Activated T-cell treated with anti-CD3 and anti-CD28 coated beads, Interleukin-2, amount 50 U/mL, for 72 hours (primary cell): ENCODE measurements at regions not wholly inside any gene's neighbourhood (a gene's known extent, or its start where the extent isn't known, plus 50 kb on each side); places are given as distances from the start of the nearest gene placed in this dataset.
"Not testable (repeated sequence)": the region's sequence is repeated elsewhere in the genome, so short reads cannot be mapped to it uniquely, and the experiment has no call there.

Experiments used
- ATAC-seq, 2 donors: fragments of 150-1000 bp; cut with Tn5 transposase; replicated peaks in 1 of 2; 2 replicates each; pipeline ENCODE4 v1.10.0; 2021; ENCODE audit warnings: moderate library complexity in 2 of 2, mild to moderate bottlenecking in 1 of 2
- DNase-seq, 2 donors: peaks; one replicate each; pipeline ENCODE4 v3.0.0; 2021 to 2022; ENCODE audit warnings: mixed read lengths in 1 of 2
- H3K27ac Mint-ChIP-seq: one replicate; pipeline ENCODE4 v1.8.0; 2022; ENCODE audit warnings: mild to moderate bottlenecking, moderate library complexity, mixed read lengths
- H3K27me3 Mint-ChIP-seq: one replicate; pipeline ENCODE4 v1.8.0; 2022; ENCODE audit warnings: low read depth, mixed read lengths
- H3K36me3 Mint-ChIP-seq, 2 donors: one replicate each; pipeline ENCODE4 v1.8.0; 2022; ENCODE audit warnings: mixed read lengths in 2 of 2, mild to moderate bottlenecking in 1 of 2; ENCODE audit not compliant: insufficient read depth in 2 of 2
- H3K4me1 Mint-ChIP-seq: one replicate; pipeline ENCODE4 v1.8.0; 2022; ENCODE audit warnings: low read depth, mixed read lengths
- H3K4me3 Mint-ChIP-seq, 2 donors: one replicate each; pipeline ENCODE4 v1.8.0; 2022; ENCODE audit warnings: mild to moderate bottlenecking in 2 of 2, mixed read lengths in 2 of 2, moderate library complexity in 2 of 2
- H3K9me3 Mint-ChIP-seq, 2 donors: one replicate each; pipeline ENCODE4 v1.8.0; 2022; ENCODE audit warnings: mixed read lengths in 2 of 2

DNA sequence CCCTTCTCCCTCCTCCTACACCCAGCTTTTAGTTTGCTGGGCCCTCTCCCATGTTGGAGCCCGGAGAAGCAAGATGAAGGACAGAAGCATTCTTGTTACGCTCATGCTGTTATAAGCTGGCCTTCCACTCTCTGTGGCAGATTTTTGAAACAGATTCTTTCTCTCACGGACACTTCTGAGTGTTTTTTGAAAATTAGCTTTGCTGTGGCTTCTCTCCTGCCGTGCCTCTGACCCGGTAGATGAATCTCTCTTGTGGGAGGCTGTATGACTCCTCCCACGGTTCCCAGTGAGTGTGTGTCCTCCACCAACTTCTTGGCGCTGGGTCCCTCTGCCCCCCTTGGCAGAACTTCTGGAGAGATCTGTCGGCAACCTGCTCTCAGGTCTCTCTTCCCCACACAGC, 269.3 kb upstream of the MYT1L start:
- Mint-ChIP-seq H3K4me3 (no peak overlapping the region), H3K27me3 (no peaks in the 10 kb centered on the region), H3K9me3 (peaks cover 0 to 1% of the 10 kb centered on the region in 2 donors), H3K27ac (no peak overlapping the region), H3K4me1 (no peaks in the 10 kb centered on the region), H3K36me3 (no peaks in the 10 kb centered on the region)
- DNase-seq (no peak), ATAC-seq (no peak)

GRCh38 chr2:2599441-2599840, 268.4 kb upstream of the MYT1L start:
- DNase-seq (no peak), ATAC-seq (no peak)
- H3K9me3 Mint-ChIP-seq: peaks cover 0 to 1% of the 10 kb centered on the region in 2 donors
- no peaks in the 10 kb centered on the region for H3K27me3 Mint-ChIP-seq
- H3K27ac Mint-ChIP-seq: no peak overlapping the region
- H3K4me3 Mint-ChIP-seq: no peak overlapping the region
- no peaks in the 10 kb centered on the region for H3K36me3 Mint-ChIP-seq
- no peaks in the 10 kb centered on the region for H3K4me1 Mint-ChIP-seq

DNA sequence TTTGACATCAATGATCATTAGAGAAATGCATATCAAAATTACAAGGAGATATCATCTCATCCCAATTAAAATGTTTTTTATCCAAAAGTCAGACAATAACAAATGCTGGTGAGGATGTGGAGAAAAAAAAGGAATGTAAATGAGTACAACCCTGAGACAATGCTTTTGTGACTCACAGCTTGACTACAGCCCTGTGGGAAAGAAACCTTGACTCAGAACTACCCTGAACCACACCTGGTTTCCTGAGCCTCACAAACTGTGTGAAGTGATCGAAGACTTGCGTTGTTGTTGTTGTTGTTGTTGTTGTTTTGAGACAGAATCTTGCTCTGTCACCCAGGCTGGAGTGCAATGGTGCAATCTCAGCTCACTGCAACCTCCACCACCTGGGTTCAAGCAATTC, 266.6 kb upstream of the MYT1L start:
- H3K9me3 Mint-ChIP-seq: peaks cover 2 to 4% of the 10 kb centered on the region in 2 donors
- H3K27me3 Mint-ChIP-seq: peaks cover 4% of the 10 kb centered on the region
- no peak overlapping the region for H3K27ac Mint-ChIP-seq
- peak; percentile 77 to 90 for ATAC-seq
- H3K4me1 Mint-ChIP-seq: no peaks in the 10 kb centered on the region
- no peak overlapping the region for H3K4me3 Mint-ChIP-seq
- DNase-seq: no peak
- H3K36me3 Mint-ChIP-seq: no peaks in the 10 kb centered on the region

- no peaks in the 10 kb centered on the region for H3K36me3 Mint-ChIP-seq
- H3K9me3 Mint-ChIP-seq: peaks cover 4 to 6% of the 10 kb centered on the region in 2 donors
- ATAC-seq: no peak
- H3K4me3 Mint-ChIP-seq: no peak overlapping the region
- H3K4me1 Mint-ChIP-seq: no peaks in the 10 kb centered on the region
- H3K27ac Mint-ChIP-seq: no peak overlapping the region
- no peak for DNase-seq
- H3K27me3 Mint-ChIP-seq: peaks cover 10% of the 10 kb centered on the region
Observed at GRCh38 chr2:2591542-2591940, 260.5 kb upstream of the MYT1L start.

DNA sequence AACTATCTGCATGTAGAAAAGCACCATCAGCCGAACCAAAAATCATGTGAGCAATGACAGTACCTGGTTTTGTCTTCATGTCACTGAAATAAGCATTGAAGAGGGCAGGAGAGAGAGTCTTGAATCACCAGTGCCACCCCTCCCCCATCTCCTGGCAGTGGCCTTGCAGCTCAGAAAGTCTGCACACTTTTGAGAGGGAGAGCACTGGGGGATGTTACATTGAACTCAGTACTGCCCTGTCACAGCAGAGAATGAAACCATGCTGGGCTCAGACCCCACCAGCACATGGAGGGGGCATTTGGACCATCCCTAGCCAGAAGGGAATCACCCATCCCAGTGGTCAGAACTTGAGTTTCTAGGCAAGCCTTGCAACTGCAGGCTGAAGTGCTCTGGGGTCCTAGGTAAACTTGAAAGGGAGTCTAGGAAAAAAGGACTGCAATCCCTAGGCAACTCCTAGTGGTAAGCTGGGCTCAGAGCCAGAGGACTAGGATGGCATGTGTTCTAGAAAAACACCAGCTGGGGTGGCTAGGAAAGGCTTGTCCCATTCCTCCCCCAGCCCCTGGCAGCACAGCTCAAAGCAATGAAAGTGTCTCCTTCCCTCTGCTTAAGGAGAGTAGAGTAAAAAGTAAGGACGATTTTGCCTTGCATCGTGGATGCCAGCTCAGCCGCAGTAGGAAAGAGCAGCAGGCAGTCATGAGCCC, 259.9 kb upstream of the MYT1L start:
- Mint-ChIP-seq H3K36me3 (no peaks in the 10 kb centered on the region), H3K27ac (no peak overlapping the region), H3K27me3 (peaks cover 10% of the 10 kb centered on the region), H3K4me1 (no peaks in the 10 kb centered on the region), H3K4me3 (no peak overlapping the region), H3K9me3 (peaks cover 4 to 6% of the 10 kb centered on the region in 2 donors)
- DNase-seq (no peak), ATAC-seq (no peak)

DNA sequence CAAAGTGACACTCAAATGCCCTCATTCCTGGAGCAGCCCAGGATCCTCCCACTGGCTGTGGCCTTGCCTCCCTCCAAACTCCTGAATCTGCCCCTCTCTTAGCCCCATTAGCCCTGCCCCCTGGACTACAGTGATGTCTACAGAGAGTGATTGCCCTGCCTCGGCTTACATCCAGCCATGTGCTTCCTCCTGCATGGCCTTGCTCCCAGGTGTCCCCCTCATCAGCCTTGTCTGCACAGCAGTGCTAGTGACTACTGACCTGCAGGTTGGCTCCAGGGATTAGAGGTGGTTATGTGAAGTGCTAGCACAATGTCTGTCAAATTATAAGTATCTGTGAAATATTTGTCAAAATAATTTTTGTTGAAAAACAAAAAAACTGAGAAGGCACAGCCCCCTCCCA, 259.1 kb upstream of the MYT1L start:
- H3K27me3 Mint-ChIP-seq: peaks cover 10% of the 10 kb centered on the region
- ATAC-seq: no peak

DNA sequence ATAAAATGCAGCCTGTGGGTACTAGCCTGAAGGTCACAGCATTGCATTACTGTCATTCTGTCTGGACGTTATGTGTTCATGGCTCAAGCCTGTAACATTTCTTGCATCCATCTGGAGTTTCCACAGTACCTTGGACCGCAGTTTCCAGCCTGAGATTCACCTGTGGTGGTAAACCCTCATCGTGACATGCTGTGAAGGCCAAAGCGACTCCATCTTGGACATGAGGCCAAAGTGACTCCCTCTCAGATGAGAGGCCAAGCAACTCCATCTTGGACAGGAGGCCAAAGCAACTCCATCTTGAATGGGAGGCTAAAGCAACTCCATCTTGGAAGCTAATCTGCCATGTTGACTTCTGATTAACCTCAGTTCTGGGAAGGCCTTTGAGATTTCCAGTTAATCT, 257.7 kb upstream of the MYT1L start:
- peaks cover 2 to 4% of the 10 kb centered on the region in 2 donors for H3K9me3 Mint-ChIP-seq
- H3K36me3 Mint-ChIP-seq: no peaks in the 10 kb centered on the region
- ATAC-seq (no peak), DNase-seq (no peak)
- no peak overlapping the region for H3K27ac Mint-ChIP-seq
- peaks cover 10% of the 10 kb centered on the region for H3K27me3 Mint-ChIP-seq
- H3K4me3 Mint-ChIP-seq: no peak overlapping the region
- H3K4me1 Mint-ChIP-seq: no peaks in the 10 kb centered on the region

More for the DNA sequence above, 259.1 kb upstream of the MYT1L start:
- DNase-seq: no peak
- Mint-ChIP-seq H3K27ac (no peak overlapping the region), H3K4me3 (no peak overlapping the region), H3K9me3 (peaks cover 4% of the 10 kb centered on the region in 2 donors), H3K36me3 (no peaks in the 10 kb centered on the region), H3K4me1 (no peaks in the 10 kb centered on the region)

GRCh38 chr2:2587354-2587753, 256.3 kb upstream of the MYT1L start:
- Mint-ChIP-seq H3K27ac (no peak overlapping the region), H3K36me3 (no peaks in the 10 kb centered on the region), H3K4me3 (no peak overlapping the region), H3K9me3 (peaks cover 0 to 2% of the 10 kb centered on the region in 2 donors), H3K27me3 (peaks cover 2% of the 10 kb centered on the region), H3K4me1 (no peaks in the 10 kb centered on the region)
- DNase-seq: no peak
- no peak for ATAC-seq

GRCh38 chr2:2586931-2587330, 255.9 kb upstream of the MYT1L start:
- ATAC-seq: no peak
- Mint-ChIP-seq H3K36me3 (no peaks in the 10 kb centered on the region), H3K4me1 (no peaks in the 10 kb centered on the region), H3K9me3 (peaks cover 0 to 2% of the 10 kb centered on the region in 2 donors), H3K4me3 (no peak overlapping the region), H3K27me3 (no peaks in the 10 kb centered on the region), H3K27ac (no peak overlapping the region)
- no peak for DNase-seq

- Mint-ChIP-seq H3K9me3 (peaks cover 0 to 2% of the 10 kb centered on the region in 2 donors), H3K27me3 (no peaks in the 10 kb centered on the region), H3K4me3 (no peak overlapping the region), H3K27ac (no peak overlapping the region), H3K4me1 (no peaks in the 10 kb centered on the region), H3K36me3 (no peaks in the 10 kb centered on the region)
- no peak for ATAC-seq
- DNase-seq: no peak
Observed at GRCh38 chr2:2586068-2586776, 255.1 kb upstream of the MYT1L start.

DNA sequence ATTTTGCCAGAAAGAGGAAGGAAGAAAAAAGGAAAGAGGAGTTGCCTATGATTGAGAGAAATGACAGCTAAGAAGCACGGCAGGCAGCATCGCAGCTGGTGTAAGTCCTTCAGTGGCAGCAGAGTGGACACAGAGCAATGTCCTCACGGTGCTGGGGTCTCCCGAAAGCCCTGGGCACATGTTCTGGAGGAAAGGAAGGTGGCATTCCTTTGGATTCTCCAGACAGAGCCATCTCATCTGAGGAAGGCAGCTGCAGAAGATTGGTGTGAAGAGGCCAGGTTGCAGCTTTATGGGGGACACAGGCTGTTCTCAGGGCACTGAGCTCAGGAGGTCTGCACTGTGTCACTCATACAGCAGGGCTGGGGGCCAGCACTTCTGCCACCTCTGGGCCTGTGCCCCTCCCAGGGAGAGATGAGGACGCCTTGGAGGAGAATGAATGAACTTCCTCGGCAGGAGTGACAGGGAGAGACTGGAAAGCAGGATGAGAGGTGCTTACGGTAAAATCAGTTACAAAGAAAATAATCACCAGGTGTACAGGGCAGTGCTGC, 252.0 kb upstream of the MYT1L start:
- H3K9me3 Mint-ChIP-seq: no peaks in the 10 kb centered on the region
- DNase-seq (no peak), ATAC-seq (no peak)
- no peaks in the 10 kb centered on the region for H3K4me1 Mint-ChIP-seq
- H3K27me3 Mint-ChIP-seq: no peaks in the 10 kb centered on the region
- no peak overlapping the region for H3K27ac Mint-ChIP-seq
- H3K4me3 Mint-ChIP-seq: no peak overlapping the region
- no peaks in the 10 kb centered on the region for H3K36me3 Mint-ChIP-seq

- no peaks in the 10 kb centered on the region for H3K36me3 Mint-ChIP-seq
- no peaks in the 10 kb centered on the region for H3K4me1 Mint-ChIP-seq
- no peak overlapping the region for H3K4me3 Mint-ChIP-seq
- H3K27ac Mint-ChIP-seq: no peak overlapping the region
- DNase-seq (no peak), ATAC-seq (no peak)
- no peaks in the 10 kb centered on the region for H3K9me3 Mint-ChIP-seq
- no peaks in the 10 kb centered on the region for H3K27me3 Mint-ChIP-seq
Observed at GRCh38 chr2:2581331-2582159, 250.5 kb upstream of the MYT1L start.

DNA sequence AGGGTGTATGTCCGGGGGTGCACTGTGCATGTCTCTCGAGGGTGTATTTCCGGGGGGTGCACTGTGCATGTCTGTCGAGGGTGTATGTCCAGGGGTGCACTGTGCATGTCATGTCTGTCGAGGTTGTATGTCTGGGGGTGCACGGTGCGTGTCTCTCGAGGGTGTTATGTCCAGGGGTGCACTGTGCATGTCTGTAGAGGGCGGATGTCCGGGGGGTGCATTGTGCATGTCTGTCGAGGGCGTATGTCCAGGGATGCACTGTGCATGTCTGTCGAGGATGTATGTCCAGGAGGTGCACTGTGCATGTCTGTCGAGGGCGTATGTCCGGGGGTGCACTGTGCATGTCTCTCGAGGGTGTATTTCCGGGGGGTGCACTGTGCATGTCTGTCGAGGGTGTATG, 249.8 kb upstream of the MYT1L start:
- not testable (repeated sequence) for H3K4me3 Mint-ChIP-seq, DNase-seq

More for the DNA sequence above, 249.8 kb upstream of the MYT1L start:
- H3K4me1 Mint-ChIP-seq, ATAC-seq, H3K9me3 Mint-ChIP-seq, H3K27me3 Mint-ChIP-seq, H3K36me3 Mint-ChIP-seq, H3K27ac Mint-ChIP-seq: not testable (repeated sequence)
